ENCODE measurements at regions not wholly inside any gene's neighbourhood (a gene's known extent, or its start where the extent isn't known, plus 50 kb on each side); places are given as distances from the start of the nearest gene placed in this dataset.

GRCh38 chr3:115428841-115429240 is 194.5 kb upstream of the GAP43 start:
- H3K56ac ChIP-seq (ENCODE audit: insufficient read length, low read depth, low read length), result no peak overlapping the region
- no peak overlapping the region for H4K8ac ChIP-seq (replicated peaks; ENCODE audit: insufficient read length, low read depth, low read length)
- no peak overlapping the region for H2BK15ac ChIP-seq (ENCODE audit: low read depth, low read length)
- Mint-ChIP-seq H3K36me3 (ENCODE audit: insufficient read depth in 1 of 3, low read depth in 3 of 3) (no peaks in the 10 kb centered on the region), H3K4me3 (no peak overlapping the region), H3K27ac (no peak overlapping the region), H3K9me3 (peaks cover 0 to 3% of the 10 kb centered on the region in 2 experiments; a peak in 1 of 5 replicates), H3K27me3 (ENCODE audit: low read depth) (no peaks in the 10 kb centered on the region), H3K4me1 (peaks cover 5 to 7% of the 10 kb centered on the region in 2 experiments; a peak in 3 of 4 replicates)
- H2BK12ac ChIP-seq (ENCODE audit: insufficient read length, low read depth, low read length), result no peak overlapping the region
- H3K27ac ChIP-seq (ENCODE audit: insufficient read length, low read depth, low read length), result no peak overlapping the region
- H3K23ac ChIP-seq (ENCODE audit: insufficient read length, low read depth, low read length), result no peak overlapping the region
- no peak overlapping the region for H3K18ac ChIP-seq (ENCODE audit: insufficient read length, low read depth, low read length)
- no peak overlapping the region for H3K4ac ChIP-seq (ENCODE audit: low read depth, low read length)
- H2AK5ac ChIP-seq (ENCODE audit: insufficient read length, low read length), result no peak overlapping the region
- H2BK120ac ChIP-seq (ENCODE audit: low read depth, low read length, poor library complexity, severe bottlenecking), result peak overlapping the region; percentile 6
- no peaks in the 10 kb centered on the region for H4K20me1 ChIP-seq (ENCODE audit: control insufficient read depth, insufficient read depth, insufficient read length)
- no peak overlapping the region for H3K4me2 ChIP-seq (ENCODE audit: insufficient read depth, insufficient read length, low read length)
- no peak for DNase-seq
- H3K4me1 ChIP-seq (ENCODE audit: insufficient read depth, low read length), result no peaks in the 10 kb centered on the region
- no peak overlapping the region for H2BK5ac ChIP-seq (ENCODE audit: insufficient read length, low read length)
- TF ChIP-seq CTCF (conservative IDR thresholded peaks at IDR 0.05), result no peak
- H3K79me1 ChIP-seq (ENCODE audit: insufficient read depth, low read depth, low read length, poor library complexity, severe bottlenecking), result no peaks in the 10 kb centered on the region
- H3K23me2 ChIP-seq (ENCODE audit: insufficient read length, low read depth, low read length, poor library complexity, severe bottlenecking), result no peaks in the 10 kb centered on the region
- no peak overlapping the region for H3T11ph ChIP-seq (ENCODE audit: low read length)
- no peaks in the 10 kb centered on the region for H3K79me2 ChIP-seq (ENCODE audit: insufficient read depth, low read length)
- WGBS (ENCODE audit: extremely low coverage, insufficient read length, low lambda C conversion rate), result no CpG with 5 or more reads among the region's 5 CpGs
- no peak overlapping the region for H3K9ac ChIP-seq (ENCODE audit: extremely low read depth, insufficient read length, low read length)
- no peaks in the 10 kb centered on the region for H3K9me3 ChIP-seq (ENCODE audit: control insufficient read depth, low read depth, low read length)
- no peak overlapping the region for H2AFZ ChIP-seq (ENCODE audit: low read length)
- H4K5ac ChIP-seq (ENCODE audit: insufficient read length, low read depth, low read length), result no peak overlapping the region
- H3K27me3 ChIP-seq (ENCODE audit: insufficient read depth, low read length), result no peaks in the 10 kb centered on the region
- H2BK20ac ChIP-seq (ENCODE audit: low read depth, low read length, poor library complexity, severe bottlenecking), result no peak overlapping the region
- no peak overlapping the region for H4K91ac ChIP-seq (ENCODE audit: insufficient read length, low read depth, low read length)
- H3K14ac ChIP-seq (ENCODE audit: insufficient read depth, low read length), result no peak overlapping the region

Measured in H9 (cell line).